B cell (primary cell): ENCODE measurements at regions not wholly inside any gene's neighbourhood (a gene's known extent, or its start where the extent isn't known, plus 50 kb on each side); places are given as distances from the start of the nearest gene placed in this dataset.
"Not testable (repeated sequence)": the region's sequence is repeated elsewhere in the genome, so short reads cannot be mapped to it uniquely, and the experiment has no call there.

Experiments used
- CTCF ChIP-seq: fragments of 200-600 bp; IDR thresholded peaks from one replicate; pipeline ENCODE4 v1.8.0; 2022; ENCODE audit warnings: antibody characterized with exemption, mild to moderate bottlenecking
- EZH2 ChIP-seq: IDR thresholded peaks from 2 replicates; pipeline ENCODE4 v1.6.1; 2012; ENCODE audit warnings: borderline replicate concordance, low read depth, mild to moderate bottlenecking, moderate library complexity, low read length; ENCODE audit not compliant: insufficient read depth, poor library complexity, severe bottlenecking

- not testable (repeated sequence) for TF ChIP-seq CTCF, EZH2
Measured at GRCh38 chr12:131440209-131441059, 270.5 kb upstream of the SFSWAP start.
